Endothelial cell (in vitro differentiated cells): ENCODE measurements at regions not wholly inside any gene's neighbourhood (a gene's known extent, or its start where the extent isn't known, plus 50 kb on each side); places are given as distances from the start of the nearest gene placed in this dataset.

Experiments
- DNase-seq: peaks from one replicate; pipeline ENCODE4 v3.0.0; 2021; ENCODE audit warnings: low spot score
- H3K27ac Mint-ChIP-seq: one replicate; pipeline ENCODE4 v1.8.0; 2021; ENCODE audit warnings: mixed read lengths, inconsistent platforms; ENCODE audit not compliant: unreplicated experiment
- H3K27me3 Mint-ChIP-seq: one replicate; pipeline ENCODE4 v1.8.0; 2021; ENCODE audit warnings: mild to moderate bottlenecking, moderate library complexity, mixed read lengths, inconsistent platforms; ENCODE audit not compliant: unreplicated experiment
- H3K36me3 Mint-ChIP-seq: one replicate; pipeline ENCODE4 v1.8.0; 2021; ENCODE audit warnings: mild to moderate bottlenecking, low read depth, mixed read lengths, inconsistent platforms; ENCODE audit not compliant: unreplicated experiment
- H3K4me1 Mint-ChIP-seq: one replicate; pipeline ENCODE4 v1.8.0; 2021; ENCODE audit warnings: mild to moderate bottlenecking, mixed read lengths, inconsistent platforms; ENCODE audit not compliant: unreplicated experiment
- H3K4me3 Mint-ChIP-seq: one replicate; pipeline ENCODE4 v1.8.0; 2021; ENCODE audit warnings: mild to moderate bottlenecking, mixed read lengths, inconsistent platforms; ENCODE audit not compliant: unreplicated experiment
- H3K9me3 Mint-ChIP-seq: one replicate; pipeline ENCODE4 v1.8.0; 2021; ENCODE audit warnings: mixed read lengths, inconsistent platforms; ENCODE audit not compliant: unreplicated experiment
- CTCF ChIP-seq: fragments of 200-600 bp; sonication (generic); IDR thresholded peaks from one replicate; pipeline ENCODE4 v1.5.0; 2021; ENCODE audit warnings: antibody characterized with exemption; ENCODE audit not compliant: unreplicated experiment

GRCh38 chr6:17020889-17021538 is 80.8 kb upstream of the STMND1 start:
- Mint-ChIP-seq H3K27ac (no peak overlapping the region), H3K4me1 (peaks cover 2% of the 10 kb centered on the region), H3K27me3 (no peaks in the 10 kb centered on the region), H3K4me3 (no peak overlapping the region), H3K9me3 (no peaks in the 10 kb centered on the region), H3K36me3 (no peaks in the 10 kb centered on the region)
- DNase-seq, result no peak
- TF ChIP-seq CTCF, result no peak

- Mint-ChIP-seq H3K4me3 (no peak overlapping the region), H3K9me3 (no peaks in the 10 kb centered on the region), H3K27ac (no peak overlapping the region), H3K27me3 (peaks cover 1% of the 10 kb centered on the region), H3K4me1 (no peaks in the 10 kb centered on the region), H3K36me3 (peaks cover 4% of the 10 kb centered on the region)
- TF ChIP-seq CTCF, result no peak
- DNase-seq, result no peak
These were observed 83.4 kb upstream of the STMND1 start for GRCh38 chr6:17018425-17018824.

GRCh38 chr6:17017416-17017815 is 84.4 kb upstream of the STMND1 start:
- no peak for DNase-seq
- peaks cover 4% of the 10 kb centered on the region for H3K36me3 Mint-ChIP-seq
- no peak for TF ChIP-seq CTCF
- peaks cover 1% of the 10 kb centered on the region for H3K27me3 Mint-ChIP-seq
- H3K9me3 Mint-ChIP-seq, result no peaks in the 10 kb centered on the region
- H3K27ac Mint-ChIP-seq, result no peak overlapping the region
- H3K4me3 Mint-ChIP-seq, result no peak overlapping the region
- peaks cover 2% of the 10 kb centered on the region for H3K4me1 Mint-ChIP-seq

- peak overlapping the region; percentile 42 for H3K4me3 Mint-ChIP-seq
- peaks cover 1% of the 10 kb centered on the region for H3K27me3 Mint-ChIP-seq
- DNase-seq, result peak; percentile 30
- peaks cover 2% of the 10 kb centered on the region for H3K4me1 Mint-ChIP-seq
- no peaks in the 10 kb centered on the region for H3K9me3 Mint-ChIP-seq
- H3K27ac Mint-ChIP-seq, result no peak overlapping the region
- no peak for TF ChIP-seq CTCF
- H3K36me3 Mint-ChIP-seq, result peaks cover 4% of the 10 kb centered on the region
These were observed 86.1 kb upstream of the STMND1 start for GRCh38 chr6:17015551-17016381.

GRCh38 chr6:17015144-17015543 is 86.7 kb upstream of the STMND1 start:
- no peak for TF ChIP-seq CTCF
- Mint-ChIP-seq H3K36me3 (peaks cover 4% of the 10 kb centered on the region), H3K27me3 (peaks cover 1% of the 10 kb centered on the region), H3K27ac (no peak overlapping the region), H3K4me1 (peaks cover 2% of the 10 kb centered on the region), H3K9me3 (no peaks in the 10 kb centered on the region), H3K4me3 (peak overlapping the region; percentile 42)
- DNase-seq, result no peak
